Right renal cortex interstitium (tissue), 3 donors: ENCODE measurements at regions not wholly inside any gene's neighbourhood (a gene's known extent, or its start where the extent isn't known, plus 50 kb on each side); places are given as distances from the start of the nearest gene placed in this dataset.

Source experiments
- DNase-seq, 3 donors: peaks; one replicate each; pipeline ENCODE4 v3.0.0-alpha.2; 2013; ENCODE audit warnings: low read depth in 3 of 3, low spot score in 2 of 3

DNA sequence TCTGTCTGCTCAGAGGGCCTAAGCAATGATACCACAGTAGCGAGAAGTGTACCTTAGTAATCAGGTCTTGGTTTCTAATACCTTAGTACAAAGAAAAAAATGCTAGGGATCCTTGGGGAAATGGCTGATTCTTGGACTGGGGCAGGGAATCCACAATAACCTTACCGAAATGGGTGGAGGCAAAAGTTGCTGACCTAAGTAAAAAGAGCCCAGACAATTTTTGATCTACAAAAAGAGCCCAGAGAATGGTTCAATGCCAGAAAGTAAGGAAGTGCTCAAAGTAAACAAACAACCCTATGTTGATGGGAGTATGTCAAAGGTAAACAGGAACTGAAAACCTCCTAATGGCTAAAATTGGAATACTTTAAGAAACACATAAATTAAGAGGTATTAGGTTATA, 130.1 kb upstream of the MAGEB18 start:
- no peak for DNase-seq

DNA sequence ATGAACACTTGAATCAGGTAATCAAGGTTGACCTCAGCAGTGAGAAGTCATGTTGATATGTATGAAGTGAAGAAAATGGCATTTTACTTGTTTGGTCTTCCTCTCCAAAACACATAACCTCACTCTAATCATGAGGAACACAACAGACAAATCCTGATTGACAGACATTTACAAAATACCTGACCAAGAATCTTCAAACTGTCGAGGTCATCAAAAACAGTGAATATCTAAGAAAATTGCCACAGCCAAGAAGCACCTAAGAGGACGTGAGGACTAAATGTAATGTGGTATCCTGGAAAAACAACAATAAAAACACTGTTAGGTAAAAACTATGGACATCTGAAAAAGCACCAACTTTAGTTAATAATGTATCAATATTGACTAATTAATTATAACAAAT, 129.5 kb upstream of the MAGEB18 start:
- no peak for DNase-seq

DNA sequence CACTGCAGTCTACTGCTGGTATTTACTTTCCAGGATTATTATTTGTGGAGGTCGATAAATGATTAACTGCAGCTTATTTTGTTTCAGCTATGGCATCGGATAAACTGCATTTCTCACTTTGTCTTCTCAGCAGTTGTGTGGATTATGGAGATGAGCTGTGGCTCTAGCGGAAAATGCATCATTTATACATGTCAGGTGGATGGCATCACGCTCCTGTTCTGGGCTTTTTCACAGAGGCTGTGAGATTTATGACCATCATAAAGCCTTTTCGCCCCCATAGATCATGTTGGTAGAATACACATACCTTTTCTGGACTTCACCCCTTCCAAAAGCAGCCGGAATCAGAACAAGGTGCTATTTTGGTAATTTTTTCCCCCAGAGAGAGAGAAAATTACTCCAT, 118.8 kb upstream of the MAGEB18 start:
- DNase-seq: no peak

DNA sequence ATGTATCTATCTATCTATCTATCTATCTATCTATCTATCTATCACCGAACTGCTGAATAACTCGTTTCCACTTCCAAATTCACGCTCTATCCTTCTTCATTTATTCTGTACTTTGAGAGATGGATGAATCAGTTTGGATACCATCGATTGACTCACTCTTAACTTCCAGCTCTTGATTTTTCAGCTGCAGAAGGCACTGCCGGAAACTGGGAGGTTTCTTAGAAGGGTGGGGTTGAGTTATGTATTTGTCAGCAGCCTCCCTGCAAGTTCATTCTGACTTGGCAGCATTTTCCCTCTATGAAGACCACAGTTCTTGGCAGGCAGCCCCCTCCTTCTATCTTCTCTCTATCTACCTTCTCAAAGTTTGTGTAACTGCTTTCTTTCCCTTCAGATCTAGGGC, 112.0 kb upstream of the MAGEB18 start:
- DNase-seq: no peak

DNA sequence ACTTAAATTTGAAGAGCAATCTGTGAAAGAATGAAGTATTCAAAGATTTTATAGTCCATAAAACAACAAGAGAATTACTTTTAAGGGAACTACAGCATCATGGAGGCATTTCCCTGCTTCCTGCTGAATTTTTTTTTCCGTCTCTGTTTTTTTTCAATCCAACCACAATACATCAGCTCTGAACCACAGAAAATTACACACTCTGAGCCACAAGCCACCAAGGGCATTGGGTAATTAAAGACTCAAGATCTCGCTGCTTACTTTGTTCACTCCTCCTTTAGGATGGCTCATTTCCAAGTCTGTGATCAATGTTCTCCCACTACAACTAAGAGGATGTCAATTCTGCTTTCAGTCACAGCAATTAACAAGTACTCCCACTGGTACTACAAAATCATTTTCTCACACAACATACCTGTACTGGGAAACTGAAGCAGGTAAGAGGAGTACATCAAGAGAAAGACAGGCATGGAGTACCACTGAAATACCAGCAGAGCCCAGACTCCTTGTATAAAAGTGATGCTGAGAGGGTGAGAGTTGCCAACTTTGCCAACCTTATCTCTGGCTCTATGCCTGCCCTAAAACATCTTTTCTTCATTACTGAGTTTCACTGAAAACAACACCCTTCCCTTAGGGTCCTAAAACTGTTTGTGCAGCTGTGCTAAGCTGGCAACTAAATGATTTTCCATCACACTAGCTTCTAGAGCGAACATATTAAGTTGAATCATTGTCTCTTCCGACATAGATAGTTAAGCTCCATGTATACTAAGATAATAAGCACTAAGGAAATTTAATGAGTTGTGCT, 105.8 kb upstream of the MAGEB18 start:
- no peak for DNase-seq

DNA sequence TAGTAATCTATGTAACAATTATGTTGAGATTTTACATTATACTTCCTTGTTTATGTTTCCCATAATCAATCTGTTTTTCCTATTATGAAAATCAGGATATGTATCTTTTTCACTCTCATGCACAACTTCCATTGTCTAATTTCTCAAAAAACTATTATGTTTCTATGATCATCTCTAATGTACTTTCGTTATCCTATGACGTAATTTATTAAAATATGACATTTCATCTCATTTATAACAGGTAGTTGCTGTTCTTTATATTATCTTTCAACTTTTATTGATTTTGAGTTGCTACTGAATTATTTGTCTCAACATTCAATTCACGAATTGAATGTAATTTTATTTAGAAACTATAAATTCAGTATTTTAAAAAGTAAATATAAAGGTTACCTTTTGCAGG, 100.8 kb upstream of the MAGEB18 start:
- DNase-seq: no peak

DNA sequence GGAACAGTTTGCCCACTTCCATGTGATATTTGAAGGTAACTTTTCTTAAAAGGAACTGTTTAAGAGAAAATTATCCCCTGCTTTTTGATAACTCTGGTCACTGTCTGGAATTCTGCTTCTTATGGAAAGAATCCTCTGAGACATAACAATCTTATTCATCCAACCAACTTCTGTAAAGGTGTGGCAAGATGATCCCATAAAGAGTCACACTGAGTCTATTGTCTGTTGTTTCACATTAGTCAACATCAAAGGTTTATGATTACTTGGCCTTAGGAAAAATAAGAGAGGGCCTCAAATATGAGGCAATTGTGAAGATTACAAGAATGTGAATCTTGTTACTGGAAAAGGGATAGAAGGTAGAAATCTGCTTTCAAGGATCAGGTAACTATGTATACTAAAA, 88.0 kb upstream of the MAGEB18 start:
- DNase-seq: no peak

DNA sequence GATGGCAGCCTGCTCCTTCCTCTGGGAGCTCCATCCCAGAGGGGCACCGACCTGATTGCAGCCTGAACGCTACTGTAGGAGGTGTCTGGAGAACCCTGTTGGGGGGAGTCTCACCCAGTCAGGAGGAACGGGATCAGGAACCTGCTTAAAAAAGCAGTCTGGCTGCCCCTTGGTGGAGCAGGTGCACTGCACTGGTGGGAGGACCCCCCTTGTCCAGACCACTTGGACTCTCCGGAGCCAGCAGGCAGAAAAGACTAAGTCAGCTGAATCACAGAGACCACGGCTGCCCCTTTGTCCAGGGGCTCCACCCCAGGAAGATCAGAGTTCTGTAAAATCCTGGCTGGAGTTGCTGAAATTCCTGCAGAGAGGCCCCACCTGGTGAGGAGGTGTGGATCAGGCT, 67.3 kb upstream of the MAGEB18 start:
- no peak for DNase-seq

DNA sequence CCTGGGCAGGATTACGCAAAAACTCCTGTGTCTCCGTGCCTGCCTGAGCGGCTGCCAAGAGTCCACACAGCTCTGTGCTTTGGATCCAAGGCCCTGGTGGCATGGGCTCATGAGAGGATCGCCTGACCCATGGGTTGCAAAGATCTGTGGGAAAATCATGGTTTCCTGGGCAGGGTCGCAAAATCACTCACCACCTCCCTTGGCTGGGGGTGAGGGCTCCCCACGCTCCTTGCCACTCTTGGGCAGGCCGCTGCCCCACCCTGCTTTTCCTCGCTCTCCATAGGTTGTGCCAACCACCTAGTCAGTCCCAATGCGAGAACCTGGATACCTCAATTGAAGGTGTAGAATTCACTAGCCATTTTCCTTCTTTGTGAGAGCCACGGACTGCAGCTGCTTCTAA, 66.5 kb upstream of the MAGEB18 start:
- no peak for DNase-seq

DNA sequence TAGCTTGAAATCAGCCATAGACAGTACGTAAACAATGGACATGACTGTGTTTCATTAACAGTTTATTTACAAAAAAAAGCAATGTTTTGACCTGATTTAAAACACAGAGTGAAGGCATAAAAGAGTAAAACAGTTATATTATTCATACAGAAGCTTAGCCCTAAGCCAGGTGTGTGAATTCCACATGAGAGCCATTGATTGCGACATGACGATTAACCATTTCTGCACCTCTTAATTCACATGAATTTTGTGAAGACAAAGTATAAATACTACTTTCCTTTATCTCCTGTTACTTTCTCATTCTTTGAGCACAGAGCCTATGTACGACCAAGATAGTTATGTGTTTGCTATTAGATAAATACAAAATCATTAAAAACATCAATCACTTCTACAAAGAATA, 55.0 kb upstream of the MAGEB18 start:
- DNase-seq: no peak
